Tongue (tissue), 1 donor: ENCODE measurements at regions not wholly inside any gene's neighbourhood (a gene's known extent, or its start where the extent isn't known, plus 50 kb on each side); places are given as distances from the start of the nearest gene placed in this dataset.

Source experiments
- DNase-seq: peaks from one replicate; pipeline ENCODE4 v3.0.0-alpha.2; 2015

- no peak for DNase-seq
Measured at GRCh38 chr12:46131732-46132469, 136.9 kb downstream of the SLC38A1 start.

GRCh38 chr12:46127656-46128055, 137.3 kb upstream of the SCAF11 start:
- DNase-seq: no peak

- no peak for DNase-seq
Measured at GRCh38 chr12:46126050-46126727, 135.8 kb upstream of the SCAF11 start.

- DNase-seq: peak; percentile 90
Measured at GRCh38 chr12:46124848-46125619, 134.7 kb upstream of the SCAF11 start.

GRCh38 chr12:46124132-46124847, 133.9 kb upstream of the SCAF11 start:
- DNase-seq: no peak

GRCh38 chr12:46112364-46112763, 122.0 kb upstream of the SCAF11 start:
- no peak for DNase-seq

GRCh38 chr12:46111715-46112114, 121.3 kb upstream of the SCAF11 start:
- no peak for DNase-seq

- no peak for DNase-seq
Measured at GRCh38 chr12:46110928-46111699, 120.7 kb upstream of the SCAF11 start.

- DNase-seq: no peak
Measured at GRCh38 chr12:46110223-46110611, 119.8 kb upstream of the SCAF11 start.

- no peak for DNase-seq
Measured at GRCh38 chr12:46109343-46110222, 119.2 kb upstream of the SCAF11 start.

- no peak for DNase-seq
Measured at GRCh38 chr12:46108721-46109120, 118.3 kb upstream of the SCAF11 start.

- DNase-seq: no peak
Measured at GRCh38 chr12:46107591-46107990, 117.2 kb upstream of the SCAF11 start.

- DNase-seq: no peak
Measured at GRCh38 chr12:46105735-46106134, 115.4 kb upstream of the SCAF11 start.

- DNase-seq: no peak
Measured at GRCh38 chr12:46103559-46104383, 113.4 kb upstream of the SCAF11 start.

- DNase-seq: no peak
Measured at GRCh38 chr12:46101485-46101869, 111.1 kb upstream of the SCAF11 start.

GRCh38 chr12:46100551-46101484, 110.4 kb upstream of the SCAF11 start:
- no peak for DNase-seq

GRCh38 chr12:46089414-46090162, 99.2 kb upstream of the SCAF11 start:
- DNase-seq: no peak

GRCh38 chr12:46087916-46088439, 97.6 kb upstream of the SCAF11 start:
- no peak for DNase-seq
